Kidney (tissue), 13 donors: ENCODE measurements at regions not wholly inside any gene's neighbourhood (a gene's known extent, or its start where the extent isn't known, plus 50 kb on each side); places are given as distances from the start of the nearest gene placed in this dataset.
A peak's percentile ranks its signal among the peaks of the same experiment; 100 is the strongest.

Source experiments
- DNase-seq, 5 donors: peaks; one replicate each; pipeline ENCODE4 v3.0.0-alpha.2; 2013 to 2020
- FAIRE-seq: peaks from 2 replicates; lab custom pipeline; 2012; peaks lifted over from hg19 to GRCh38; lab: Jason Lieb, UNC
- H3K27ac ChIP-seq, 2 donors: one replicate each; pipeline ENCODE4 v1.7.0; 2013; ENCODE audit warnings: low read depth in 2 of 2, low read length in 2 of 2, inconsistent platforms in 1 of 2
- H3K27me3 ChIP-seq: one replicate; pipeline ENCODE4 v1.7.1; 2013; ENCODE audit warnings: low read length, inconsistent platforms; ENCODE audit not compliant: control insufficient read depth, insufficient read depth
- H3K36me3 ChIP-seq, 3 donors: one replicate each; pipeline versions ENCODE4 v1.7.0 to v1.7.1; 2013; ENCODE audit warnings: low read length in 3 of 3, control low read depth in 1 of 3, inconsistent platforms in 1 of 3; ENCODE audit not compliant: insufficient read depth in 3 of 3, control insufficient read depth in 2 of 3
- H3K4me1 ChIP-seq, 3 donors: one replicate each; pipeline versions ENCODE4 v1.7.0 to v1.7.1; 2013; ENCODE audit warnings: low read length in 3 of 3, inconsistent platforms in 1 of 3, low read depth in 1 of 3; ENCODE audit not compliant: control insufficient read depth in 2 of 3, insufficient read depth in 2 of 3
- H3K4me3 ChIP-seq, 3 donors: one replicate each; pipeline versions ENCODE4 v1.7.0 to v1.8.1; 2013; ENCODE audit warnings: low read length in 3 of 3, control low read depth in 1 of 3, inconsistent platforms in 1 of 3
- H3K9ac ChIP-seq, 3 donors: one replicate each; pipeline versions ENCODE4 v1.7.0 to v1.7.1; 2013; ENCODE audit warnings: low read length in 3 of 3, control low read depth in 1 of 3, inconsistent platforms in 1 of 3
- H3K9me3 ChIP-seq, 3 donors: one replicate each; pipeline versions ENCODE4 v1.7.0 to v1.7.1; 2013; ENCODE audit warnings: low read length in 3 of 3, control low read depth in 1 of 3, inconsistent platforms in 1 of 3; ENCODE audit not compliant: control insufficient read depth in 2 of 3, insufficient read depth in 1 of 3
- CTCF ChIP-seq: IDR thresholded peaks from 3 replicates; pipeline ENCODE4 v1.5.1; 2012; ENCODE audit warnings: mild to moderate bottlenecking, moderate library complexity, borderline replicate concordance; ENCODE audit not compliant: insufficient read depth; ENCODE audit errors: extremely low read depth
- intact Hi-C: fragments of 100-400 bp; cut with DNase I; formaldehyde crosslinking; loops from one replicate; pipeline ENCODE4 v1.11.1; 2022
- donor health status: control.
- donor health status: control.
- donor health status: control.
- donor health status: control.
- donor health status: control.
- donor health status: DM: yes; HTN: yes; CAD: no.
- donor health status: Normal renal cell carcinoma (clear cell type).

- no peak overlapping the region for H3K4me3 ChIP-seq
- DNase-seq (no peak), FAIRE-seq (no peak)
- intact Hi-C loops: no loop called here
- no peaks in the 10 kb centered on the region for H3K9me3 ChIP-seq
- no peak overlapping the region for H3K9ac ChIP-seq
- H3K4me1 ChIP-seq: no peaks in the 10 kb centered on the region
- no peak overlapping the region for H3K27ac ChIP-seq
- TF ChIP-seq CTCF: no peak
- no peaks in the 10 kb centered on the region for H3K36me3 ChIP-seq
- no peaks in the 10 kb centered on the region for H3K27me3 ChIP-seq
These were observed 667.3 kb downstream of the PTPRU start for GRCh38 chr1:29903548-29904166.

GRCh38 chr1:29901624-29902325 lies 665.5 kb downstream of the PTPRU start:
- no peak overlapping the region for H3K9ac ChIP-seq
- peak in 4 of 5 donors; percentile 46 to 79 (median 64) for DNase-seq
- H3K27me3 ChIP-seq: no peaks in the 10 kb centered on the region

GRCh38 chr1:29900712-29901111 lies 664.4 kb downstream of the PTPRU start:
- FAIRE-seq (no peak), DNase-seq (peak in 1 of 5 donors; percentile 11)
- H3K9ac ChIP-seq: no peak overlapping the region
- H3K4me3 ChIP-seq: no peak overlapping the region
- no peaks in the 10 kb centered on the region for H3K36me3 ChIP-seq
- no peaks in the 10 kb centered on the region for H3K9me3 ChIP-seq
- H3K4me1 ChIP-seq: no peaks in the 10 kb centered on the region
- intact Hi-C loops: no loop called here
- H3K27me3 ChIP-seq: no peaks in the 10 kb centered on the region
- no peak overlapping the region for H3K27ac ChIP-seq
- no peak for TF ChIP-seq CTCF

More at GRCh38 chr1:29901624-29902325, 665.5 kb downstream of the PTPRU start:
- H3K27ac ChIP-seq: no peak overlapping the region
- no peaks in the 10 kb centered on the region for H3K36me3 ChIP-seq
- TF ChIP-seq CTCF: no peak
- no peaks in the 10 kb centered on the region for H3K9me3 ChIP-seq
- FAIRE-seq: no peak
- intact Hi-C loops: no loop called here
- no peaks in the 10 kb centered on the region for H3K4me1 ChIP-seq
- H3K4me3 ChIP-seq: no peak overlapping the region
